ENCODE measurements at regions not wholly inside any gene's neighbourhood (a gene's known extent, or its start where the extent isn't known, plus 50 kb on each side); places are given as distances from the start of the nearest gene placed in this dataset.

DNA sequence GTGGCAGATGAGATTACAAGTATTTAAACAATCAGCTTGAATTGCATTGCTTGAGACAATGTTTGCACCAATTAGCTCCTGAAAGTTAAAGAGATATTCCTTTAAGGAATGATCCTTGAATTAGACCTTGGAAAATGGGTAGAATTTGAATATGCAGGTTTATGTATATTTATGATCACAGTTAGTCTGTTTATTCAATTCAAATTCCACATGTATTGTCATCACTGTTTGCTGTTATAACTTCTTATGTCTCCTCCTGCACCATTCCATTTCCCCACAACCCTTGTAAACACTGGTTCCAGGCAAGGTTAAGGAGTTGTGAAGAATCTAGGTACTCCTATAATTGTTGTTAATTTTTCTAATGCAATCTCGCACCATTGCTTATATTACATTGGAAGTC lies 518.2 kb upstream of the PBX1 start:
- Mint-ChIP-seq H3K4me3 (no peak overlapping the region), H3K9me3 (peaks cover 0 to under 1% of the 10 kb centered on the region in 2 experiments; a peak in 1 of 5 replicates), H3K27me3 (ENCODE audit: low read depth) (no peaks in the 10 kb centered on the region), H3K4me1 (no peaks in the 10 kb centered on the region), H3K27ac (no peak overlapping the region), H3K36me3 (ENCODE audit: insufficient read depth in 1 of 3, low read depth in 3 of 3) (no peaks in the 10 kb centered on the region)
- Histone ChIP-seq H3K27ac (ENCODE audit: insufficient read length, low read depth, low read length) (no peak overlapping the region), H2BK12ac (ENCODE audit: insufficient read length, low read depth, low read length) (no peak overlapping the region), H2BK120ac (ENCODE audit: low read depth, low read length, poor library complexity, severe bottlenecking) (no peak overlapping the region), H2AFZ (ENCODE audit: low read length) (no peak overlapping the region), H4K8ac (replicated peaks; ENCODE audit: insufficient read length, low read depth, low read length) (no peak overlapping the region), H3K4me1 (ENCODE audit: insufficient read depth, low read length) (no peaks in the 10 kb centered on the region), H3K4ac (ENCODE audit: low read depth, low read length) (no peak overlapping the region), H4K20me1 (ENCODE audit: control insufficient read depth, insufficient read depth, insufficient read length) (no peaks in the 10 kb centered on the region), H2BK20ac (ENCODE audit: low read depth, low read length, poor library complexity, severe bottlenecking) (no peak overlapping the region), H3T11ph (ENCODE audit: low read length) (no peak overlapping the region), H3K9me3 (ENCODE audit: control insufficient read depth, low read depth, low read length) (no peaks in the 10 kb centered on the region), H3K23ac (ENCODE audit: insufficient read length, low read depth, low read length) (no peak overlapping the region), H3K27me3 (ENCODE audit: insufficient read depth, low read length) (no peaks in the 10 kb centered on the region), H3K18ac (ENCODE audit: insufficient read length, low read depth, low read length) (no peak overlapping the region), H2BK15ac (ENCODE audit: low read depth, low read length) (no peak overlapping the region), H2AK5ac (ENCODE audit: insufficient read length, low read length) (no peak overlapping the region), H3K9ac (ENCODE audit: extremely low read depth, insufficient read length, low read length) (no peak overlapping the region), H3K79me1 (ENCODE audit: insufficient read depth, low read depth, low read length, poor library complexity, severe bottlenecking) (no peaks in the 10 kb centered on the region), H3K79me2 (ENCODE audit: insufficient read depth, low read length) (no peaks in the 10 kb centered on the region), H4K5ac (ENCODE audit: insufficient read length, low read depth, low read length) (no peak overlapping the region), H2BK5ac (ENCODE audit: insufficient read length, low read length) (no peak overlapping the region), H3K4me2 (ENCODE audit: insufficient read depth, insufficient read length, low read length) (no peak overlapping the region), H3K56ac (ENCODE audit: insufficient read length, low read depth, low read length) (no peak overlapping the region), H3K23me2 (ENCODE audit: insufficient read length, low read depth, low read length, poor library complexity, severe bottlenecking) (no peaks in the 10 kb centered on the region), H4K91ac (ENCODE audit: insufficient read length, low read depth, low read length) (no peak overlapping the region), H3K14ac (ENCODE audit: insufficient read depth, low read length) (no peak overlapping the region)
- no CpG with 5 or more reads among the region's 1 CpG for WGBS (ENCODE audit: extremely low coverage, insufficient read length, low lambda C conversion rate)
- no peak for DNase-seq
- TF ChIP-seq, protein P1, sequence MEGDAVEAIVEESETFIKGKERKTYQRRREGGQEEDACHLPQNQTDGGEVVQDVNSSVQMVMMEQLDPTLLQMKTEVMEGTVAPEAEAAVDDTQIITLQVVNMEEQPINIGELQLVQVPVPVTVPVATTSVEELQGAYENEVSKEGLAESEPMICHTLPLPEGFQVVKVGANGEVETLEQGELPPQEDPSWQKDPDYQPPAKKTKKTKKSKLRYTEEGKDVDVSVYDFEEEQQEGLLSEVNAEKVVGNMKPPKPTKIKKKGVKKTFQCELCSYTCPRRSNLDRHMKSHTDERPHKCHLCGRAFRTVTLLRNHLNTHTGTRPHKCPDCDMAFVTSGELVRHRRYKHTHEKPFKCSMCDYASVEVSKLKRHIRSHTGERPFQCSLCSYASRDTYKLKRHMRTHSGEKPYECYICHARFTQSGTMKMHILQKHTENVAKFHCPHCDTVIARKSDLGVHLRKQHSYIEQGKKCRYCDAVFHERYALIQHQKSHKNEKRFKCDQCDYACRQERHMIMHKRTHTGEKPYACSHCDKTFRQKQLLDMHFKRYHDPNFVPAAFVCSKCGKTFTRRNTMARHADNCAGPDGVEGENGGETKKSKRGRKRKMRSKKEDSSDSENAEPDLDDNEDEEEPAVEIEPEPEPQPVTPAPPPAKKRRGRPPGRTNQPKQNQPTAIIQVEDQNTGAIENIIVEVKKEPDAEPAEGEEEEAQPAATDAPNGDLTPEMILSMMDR (conservative IDR thresholded peaks at IDR 0.05): no peak
